IPS-18a (cell line): ENCODE measurements at regions not wholly inside any gene's neighbourhood (a gene's known extent, or its start where the extent isn't known, plus 50 kb on each side); places are given as distances from the start of the nearest gene placed in this dataset.

Experiments
- H3K27ac ChIP-seq: one replicate; pipeline ENCODE4 v1.5.1; 2013; ENCODE audit warnings: low read length
- H3K27me3 ChIP-seq: one replicate; pipeline ENCODE4 v1.6.1; 2013; ENCODE audit warnings: mild to moderate bottlenecking, low read length; ENCODE audit not compliant: control insufficient read depth, insufficient read depth
- H3K36me3 ChIP-seq: one replicate; pipeline ENCODE4 v1.6.1; 2013; ENCODE audit warnings: low read depth, low read length; ENCODE audit not compliant: control insufficient read depth
- H3K4me1 ChIP-seq: one replicate; pipeline ENCODE4 v1.6.1; 2013; ENCODE audit warnings: low read depth, low read length; ENCODE audit not compliant: control insufficient read depth
- H3K4me3 ChIP-seq: one replicate; pipeline ENCODE4 v1.5.1; 2013; ENCODE audit warnings: low read length
- H3K9ac ChIP-seq: one replicate; pipeline ENCODE4 v1.6.1; 2013; ENCODE audit warnings: mild to moderate bottlenecking, low read length, moderate library complexity
- H3K9me3 ChIP-seq: one replicate; pipeline ENCODE4 v1.6.1; 2013; ENCODE audit warnings: low read depth, low read length; ENCODE audit not compliant: control insufficient read depth

DNA sequence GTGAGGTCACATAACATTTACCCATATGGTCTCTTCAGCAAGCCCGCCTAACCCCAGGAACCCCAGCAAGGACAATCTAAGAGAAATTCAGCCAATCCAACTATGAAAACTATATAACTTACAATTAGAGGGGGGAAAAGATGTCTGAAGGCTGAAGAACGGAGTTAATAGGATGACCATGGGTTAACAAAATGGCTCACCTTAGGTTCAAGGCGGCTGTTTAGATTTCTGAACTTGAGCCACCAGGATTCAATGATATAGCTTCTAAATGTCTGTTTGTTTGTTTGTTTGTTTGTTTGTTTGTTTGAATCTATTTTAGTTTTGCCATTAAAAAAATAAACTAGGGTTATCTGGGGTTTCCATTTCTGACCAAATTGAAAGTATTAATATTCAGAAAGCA lies 109.8 kb upstream of the ZC3H12C start:
- no peak overlapping the region for H3K9ac ChIP-seq
- H3K27ac ChIP-seq: no peak overlapping the region
- no peak overlapping the region for H3K4me3 ChIP-seq
- no peaks in the 10 kb centered on the region for H3K4me1 ChIP-seq
- H3K9me3 ChIP-seq: no peaks in the 10 kb centered on the region
- no peaks in the 10 kb centered on the region for H3K27me3 ChIP-seq
- no peaks in the 10 kb centered on the region for H3K36me3 ChIP-seq

DNA sequence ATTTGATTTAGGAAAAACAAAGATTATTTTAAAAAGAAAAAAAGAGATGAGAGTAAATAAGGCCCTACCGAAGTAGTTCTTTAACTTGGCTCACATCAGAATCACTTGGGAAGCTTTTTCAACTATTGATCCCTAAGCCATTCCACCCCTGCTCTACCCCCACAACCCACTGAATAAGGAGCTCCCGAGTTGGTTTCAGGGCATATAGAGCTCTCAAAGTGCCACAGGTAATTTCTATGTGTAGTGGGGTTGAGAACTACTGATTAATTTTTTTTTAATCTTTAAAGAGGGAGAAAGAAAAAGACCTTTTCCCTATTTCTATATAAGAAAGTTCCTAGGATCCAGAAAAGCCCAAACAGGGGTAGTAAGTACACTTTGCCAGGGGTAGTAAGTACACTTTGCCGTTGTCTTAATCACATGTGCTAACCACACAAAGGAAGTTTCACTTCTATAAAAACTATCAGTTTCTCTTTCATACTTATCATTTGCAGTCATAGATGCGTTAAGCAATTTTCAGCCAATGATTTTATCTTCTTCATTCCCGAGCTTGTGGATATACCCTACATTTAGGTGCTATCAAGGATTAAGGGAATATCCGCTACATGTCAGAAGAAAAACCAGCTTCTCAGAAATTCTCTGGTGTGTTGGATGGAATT lies 108.4 kb upstream of the ZC3H12C start:
- H3K4me1 ChIP-seq: no peaks in the 10 kb centered on the region
- H3K9me3 ChIP-seq: no peaks in the 10 kb centered on the region
- H3K36me3 ChIP-seq: no peaks in the 10 kb centered on the region
- no peak overlapping the region for H3K4me3 ChIP-seq
- H3K27me3 ChIP-seq: no peaks in the 10 kb centered on the region
- H3K9ac ChIP-seq: no peak overlapping the region
- no peak overlapping the region for H3K27ac ChIP-seq

DNA sequence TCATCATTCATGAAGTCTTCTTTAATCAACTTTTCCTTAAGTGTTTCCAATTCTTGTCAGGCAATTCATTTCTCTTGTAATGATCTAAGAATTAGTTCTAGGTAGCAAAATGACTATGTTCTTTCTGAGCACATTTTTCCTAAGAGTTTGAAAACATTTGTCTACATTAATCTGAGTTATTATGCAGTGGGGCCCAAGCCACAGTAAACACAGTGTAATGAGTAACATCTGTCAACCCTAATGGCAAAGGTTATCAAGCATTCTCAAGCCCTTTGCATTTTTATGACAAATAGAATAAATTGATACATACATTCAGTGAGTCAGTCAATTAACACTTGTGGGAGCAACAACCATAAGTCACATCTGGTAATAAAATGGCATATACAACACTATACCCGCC lies 106.7 kb upstream of the ZC3H12C start:
- no peaks in the 10 kb centered on the region for H3K9me3 ChIP-seq
- H3K27me3 ChIP-seq: no peaks in the 10 kb centered on the region
- no peak overlapping the region for H3K4me3 ChIP-seq
- no peak overlapping the region for H3K9ac ChIP-seq
- H3K27ac ChIP-seq: no peak overlapping the region
- no peaks in the 10 kb centered on the region for H3K36me3 ChIP-seq
- no peaks in the 10 kb centered on the region for H3K4me1 ChIP-seq

DNA sequence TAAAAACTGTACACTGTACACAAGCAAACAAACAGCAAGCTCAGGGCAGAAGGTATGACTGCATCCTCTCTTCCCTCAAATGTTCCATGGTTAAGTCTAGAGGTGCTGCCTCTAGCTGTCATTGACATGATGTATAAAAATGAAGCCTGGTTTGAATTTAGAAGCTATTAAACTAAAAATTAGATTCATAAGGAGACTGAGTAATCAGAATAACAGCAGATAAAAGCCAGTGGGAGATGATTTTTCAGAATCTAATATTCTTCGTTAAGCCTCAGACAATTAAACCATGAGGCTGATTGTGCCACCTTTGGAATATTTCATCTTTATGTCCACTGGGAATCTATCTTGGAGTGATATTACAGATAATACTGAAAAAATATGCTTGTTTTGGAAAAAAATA lies 101.4 kb upstream of the ZC3H12C start:
- Histone ChIP-seq H3K9me3 (no peaks in the 10 kb centered on the region), H3K9ac (no peak overlapping the region), H3K4me1 (no peaks in the 10 kb centered on the region), H3K27ac (no peak overlapping the region), H3K36me3 (no peaks in the 10 kb centered on the region), H3K4me3 (no peak overlapping the region), H3K27me3 (no peaks in the 10 kb centered on the region)

DNA sequence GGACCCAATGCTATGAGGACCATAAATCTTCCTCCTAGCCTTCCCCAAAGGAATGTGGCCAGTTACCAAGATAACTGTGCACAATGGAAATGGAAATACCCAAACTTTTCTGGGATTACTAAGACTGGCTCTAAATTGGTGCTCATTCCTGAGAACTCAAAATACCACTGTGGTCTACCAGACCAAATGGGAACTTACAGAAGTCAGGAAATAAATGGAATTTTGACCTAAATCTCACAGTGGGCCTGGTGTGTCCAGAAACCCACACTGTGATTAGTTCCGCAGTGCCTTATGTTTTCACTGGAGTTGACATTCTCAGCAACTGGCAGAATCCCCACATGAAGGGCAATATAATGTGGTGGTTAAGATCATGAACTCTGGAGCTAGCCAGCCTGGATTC lies 99.4 kb upstream of the ZC3H12C start:
- Histone ChIP-seq H3K27ac (no peak overlapping the region), H3K4me3 (no peak overlapping the region)

DNA sequence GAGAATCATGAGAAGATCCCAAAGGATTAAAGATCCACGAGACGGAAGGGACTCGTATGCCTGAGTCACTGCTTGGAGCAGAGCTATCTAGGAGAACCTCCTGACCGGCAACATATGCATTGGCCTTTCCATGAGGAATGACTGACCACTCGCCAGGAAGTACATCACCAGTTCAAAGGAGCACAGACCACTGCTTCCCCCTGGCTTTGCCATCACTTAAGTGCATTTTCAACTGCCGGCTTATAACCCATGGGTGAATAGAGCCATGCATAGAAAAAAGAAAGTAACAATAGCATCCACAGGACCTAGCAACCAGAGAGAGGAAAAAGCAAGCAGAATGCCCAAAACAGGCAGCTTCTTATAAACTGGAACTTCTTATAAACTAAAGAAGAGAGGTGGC lies 98.3 kb upstream of the ZC3H12C start:
- H3K9ac ChIP-seq: no peak overlapping the region
- no peaks in the 10 kb centered on the region for H3K9me3 ChIP-seq
- H3K27me3 ChIP-seq: no peaks in the 10 kb centered on the region
- no peaks in the 10 kb centered on the region for H3K4me1 ChIP-seq
- H3K4me3 ChIP-seq: no peak overlapping the region
- no peak overlapping the region for H3K27ac ChIP-seq
- no peaks in the 10 kb centered on the region for H3K36me3 ChIP-seq

More for the DNA sequence above, 99.4 kb upstream of the ZC3H12C start:
- no peaks in the 10 kb centered on the region for H3K9me3 ChIP-seq
- H3K4me1 ChIP-seq: no peaks in the 10 kb centered on the region
- H3K27me3 ChIP-seq: no peaks in the 10 kb centered on the region
- H3K36me3 ChIP-seq: no peaks in the 10 kb centered on the region
- no peak overlapping the region for H3K9ac ChIP-seq

DNA sequence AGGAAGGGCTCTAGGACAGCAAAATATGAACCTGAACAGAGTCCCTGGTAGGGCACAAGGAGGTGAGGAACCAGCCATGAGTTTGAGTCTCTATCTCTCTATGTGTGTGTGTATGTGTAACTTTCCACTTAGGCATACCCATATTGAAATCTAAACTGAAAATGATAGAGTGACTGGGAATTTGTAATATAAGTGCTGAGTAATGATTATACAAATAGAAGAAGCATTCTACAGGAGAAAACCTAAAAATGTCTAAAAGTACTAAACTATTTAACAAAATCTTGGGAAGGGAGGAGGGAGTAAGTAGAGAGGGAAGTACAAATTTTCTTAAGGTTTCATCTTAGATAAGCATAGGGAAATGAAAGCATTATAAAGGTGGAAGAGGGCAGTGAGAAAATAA lies 97.1 kb upstream of the ZC3H12C start:
- Histone ChIP-seq H3K27ac (no peak overlapping the region), H3K4me3 (no peak overlapping the region), H3K9me3 (no peaks in the 10 kb centered on the region), H3K27me3 (no peaks in the 10 kb centered on the region), H3K36me3 (no peaks in the 10 kb centered on the region), H3K9ac (no peak overlapping the region), H3K4me1 (no peaks in the 10 kb centered on the region)

DNA sequence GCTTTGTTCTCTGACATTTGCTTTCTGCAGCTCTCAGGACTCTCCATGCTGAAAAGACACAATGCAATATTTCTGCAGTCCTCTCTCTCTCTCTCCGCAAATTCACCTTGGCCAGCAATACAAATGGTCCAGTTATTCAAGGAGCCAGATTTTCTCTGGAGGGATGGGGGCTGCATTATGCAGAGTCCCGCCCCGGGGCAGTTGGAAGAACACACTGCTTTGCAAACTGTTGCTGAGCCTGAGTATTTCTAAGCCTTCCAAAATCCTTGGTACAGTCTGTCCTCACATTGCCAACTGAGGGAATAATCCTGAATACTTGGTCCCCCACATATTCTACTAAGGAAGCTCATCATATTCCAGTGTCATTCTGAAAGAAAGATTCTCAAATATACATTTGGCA lies 94.3 kb upstream of the ZC3H12C start:
- no peak overlapping the region for H3K27ac ChIP-seq
- H3K27me3 ChIP-seq: no peaks in the 10 kb centered on the region
- no peak overlapping the region for H3K9ac ChIP-seq
- no peak overlapping the region for H3K4me3 ChIP-seq
- no peaks in the 10 kb centered on the region for H3K36me3 ChIP-seq
- no peaks in the 10 kb centered on the region for H3K4me1 ChIP-seq
- H3K9me3 ChIP-seq: no peaks in the 10 kb centered on the region

DNA sequence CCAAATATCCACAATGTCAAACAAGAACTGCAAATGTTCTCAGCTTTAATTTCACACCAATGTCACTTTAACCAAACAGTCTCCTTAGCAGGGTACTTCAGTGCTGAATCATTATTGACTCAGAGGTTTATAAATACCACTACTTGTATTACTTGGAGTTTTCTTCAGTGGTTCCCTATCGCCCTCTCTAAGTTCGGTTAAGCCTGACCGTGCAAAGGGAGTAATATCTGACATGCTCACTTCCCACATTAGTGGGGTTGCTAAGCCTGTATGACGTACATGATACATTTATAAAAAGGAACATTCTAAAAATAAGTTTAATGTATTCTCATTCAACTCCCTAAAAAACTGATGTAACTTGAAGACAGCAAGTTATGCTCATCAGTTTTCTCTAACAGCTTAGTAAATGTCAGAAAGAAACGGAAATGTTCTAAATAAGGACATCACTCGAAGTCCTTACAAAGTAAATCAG lies 93.1 kb upstream of the ZC3H12C start:
- no peaks in the 10 kb centered on the region for H3K36me3 ChIP-seq
- H3K9ac ChIP-seq: no peak overlapping the region
- no peak overlapping the region for H3K4me3 ChIP-seq
- no peaks in the 10 kb centered on the region for H3K9me3 ChIP-seq
- H3K27ac ChIP-seq: no peak overlapping the region
- no peaks in the 10 kb centered on the region for H3K27me3 ChIP-seq
- H3K4me1 ChIP-seq: no peaks in the 10 kb centered on the region

DNA sequence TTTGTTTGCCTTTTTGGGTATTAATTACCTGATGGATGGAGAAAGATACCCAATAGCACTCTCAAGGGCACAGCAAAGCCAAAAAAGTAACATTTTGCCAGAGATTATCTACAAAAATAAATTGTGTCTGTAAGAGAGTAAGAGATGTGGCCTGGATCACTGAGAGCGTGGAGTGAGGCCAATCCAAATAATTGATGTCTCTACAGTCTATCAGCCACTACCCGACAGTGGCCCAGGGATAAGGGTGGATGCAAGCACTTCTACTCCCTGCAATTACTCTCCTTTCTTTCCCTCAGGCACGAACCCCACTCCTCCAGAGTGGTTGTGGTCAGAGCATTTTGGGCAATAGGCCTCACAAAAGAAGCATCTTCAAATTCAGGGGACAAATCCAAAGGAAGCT lies 92.3 kb upstream of the ZC3H12C start:
- H3K27ac ChIP-seq: no peak overlapping the region
- H3K4me1 ChIP-seq: no peaks in the 10 kb centered on the region
- no peak overlapping the region for H3K9ac ChIP-seq
- no peaks in the 10 kb centered on the region for H3K27me3 ChIP-seq
- H3K36me3 ChIP-seq: no peaks in the 10 kb centered on the region
- H3K4me3 ChIP-seq: no peak overlapping the region
- no peaks in the 10 kb centered on the region for H3K9me3 ChIP-seq

DNA sequence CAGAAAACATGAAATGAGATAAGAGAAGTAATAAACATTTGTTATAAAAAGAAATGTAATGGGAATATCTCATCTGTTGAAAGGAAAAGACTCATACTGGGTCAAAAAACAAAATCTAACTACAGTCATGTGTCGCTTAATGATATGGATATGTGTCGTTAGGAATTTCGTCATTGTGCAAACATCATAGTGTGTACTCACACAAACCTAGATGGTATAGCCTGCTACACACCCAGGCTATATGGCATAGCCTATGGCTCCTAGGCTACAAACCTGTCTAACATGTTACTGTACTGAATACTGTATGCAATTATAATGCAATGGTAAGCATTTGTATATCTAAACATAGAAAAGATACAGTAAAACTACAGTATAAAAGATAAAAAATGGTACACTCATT lies 89.8 kb upstream of the ZC3H12C start:
- Histone ChIP-seq H3K9ac (no peak overlapping the region), H3K36me3 (no peaks in the 10 kb centered on the region), H3K27me3 (no peaks in the 10 kb centered on the region), H3K4me3 (no peak overlapping the region), H3K9me3 (no peaks in the 10 kb centered on the region), H3K4me1 (no peaks in the 10 kb centered on the region), H3K27ac (no peak overlapping the region)

DNA sequence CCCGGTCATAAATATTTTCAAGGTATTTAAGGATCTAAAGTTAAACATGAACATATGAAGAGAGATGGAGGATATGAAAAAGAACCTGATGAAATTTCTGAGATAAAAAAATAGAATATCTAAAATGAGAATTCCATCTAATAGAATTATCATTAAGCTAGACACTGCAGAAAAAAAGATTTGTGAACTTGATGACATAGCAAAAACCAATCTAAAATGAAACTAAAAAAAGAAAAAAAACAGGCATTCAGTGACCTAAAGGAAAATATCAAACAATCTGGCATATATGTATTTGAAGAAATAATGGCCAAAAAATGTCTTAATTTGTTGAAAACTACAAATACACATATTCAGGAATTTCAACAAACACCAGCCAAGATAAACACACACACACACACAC lies 81.6 kb upstream of the ZC3H12C start:
- no peaks in the 10 kb centered on the region for H3K27me3 ChIP-seq
- no peak overlapping the region for H3K4me3 ChIP-seq
- H3K4me1 ChIP-seq: no peaks in the 10 kb centered on the region
- H3K9me3 ChIP-seq: no peaks in the 10 kb centered on the region
- no peaks in the 10 kb centered on the region for H3K36me3 ChIP-seq
- H3K27ac ChIP-seq: no peak overlapping the region
- H3K9ac ChIP-seq: no peak overlapping the region
